Testis (tissue), 2 donors: ENCODE measurements at regions not wholly inside any gene's neighbourhood (a gene's known extent, or its start where the extent isn't known, plus 50 kb on each side); places are given as distances from the start of the nearest gene placed in this dataset.

Experiments used
- POLR2A ChIP-seq: fragments of 450-650 bp; IDR thresholded peaks from one replicate; pipeline ENCODE4 v1.6.1; 2017; ENCODE audit warnings: antibody characterized with exemption, mild to moderate bottlenecking, moderate library complexity
- TF ChIP-seq, protein P1 (sequence below), 3 experiments: fragments of 450-650 bp in 2 of 3; fragments of 200-600 bp in 1 of 3; sonication (generic) in 1 of 3; IDR thresholded peaks; one replicate each; pipeline ENCODE4 v1.5.1; 2016 to 2019; ENCODE audit warnings: antibody characterized with exemption in 3 of 3, mild to moderate bottlenecking in 2 of 3, moderate library complexity in 1 of 3

DNA sequence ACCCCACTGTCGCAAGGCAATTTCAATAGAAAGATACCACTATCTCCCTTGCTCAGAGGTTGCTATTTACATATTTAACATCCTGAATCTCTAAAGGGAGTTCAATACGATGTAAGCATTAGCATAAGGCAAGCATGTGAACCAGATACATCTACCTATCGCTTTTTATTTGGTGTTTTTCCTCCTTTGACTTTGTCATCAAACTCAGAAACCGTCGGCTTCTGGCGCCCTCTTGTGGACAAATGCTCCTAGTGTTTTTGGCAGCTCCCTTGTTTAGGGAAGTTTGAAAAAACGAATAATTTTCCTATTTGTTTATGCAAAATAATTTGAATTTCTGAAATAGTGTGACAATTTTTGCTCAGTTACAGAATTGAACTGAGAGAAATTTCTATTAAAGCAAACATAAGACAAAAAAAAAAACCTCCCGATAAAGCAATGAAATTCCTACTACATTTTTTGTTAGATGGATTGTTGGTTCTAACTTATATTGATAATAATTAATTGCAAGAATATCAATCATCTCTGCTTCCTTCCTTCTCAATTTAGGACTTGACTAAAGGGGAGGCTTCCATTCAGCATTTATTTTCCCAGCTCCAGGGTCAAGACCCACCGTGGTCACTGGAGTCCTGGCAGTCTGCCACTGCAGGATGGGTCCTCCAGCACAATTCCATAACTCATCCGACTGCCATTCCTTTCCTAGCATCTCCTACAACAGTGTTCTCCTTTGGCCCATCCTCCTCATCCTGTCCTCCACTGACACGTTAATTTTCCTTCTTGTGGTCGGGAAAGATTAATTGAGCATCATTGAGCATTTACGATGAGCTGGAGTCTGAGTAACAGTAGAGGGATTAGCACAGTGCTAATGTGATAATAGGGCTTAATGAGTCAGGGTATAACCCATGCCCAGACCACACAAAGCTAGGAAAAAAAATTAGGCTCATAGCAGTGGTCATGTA lies 131.8 kb upstream of the CHD1 start:
- TF ChIP-seq, protein P1, sequence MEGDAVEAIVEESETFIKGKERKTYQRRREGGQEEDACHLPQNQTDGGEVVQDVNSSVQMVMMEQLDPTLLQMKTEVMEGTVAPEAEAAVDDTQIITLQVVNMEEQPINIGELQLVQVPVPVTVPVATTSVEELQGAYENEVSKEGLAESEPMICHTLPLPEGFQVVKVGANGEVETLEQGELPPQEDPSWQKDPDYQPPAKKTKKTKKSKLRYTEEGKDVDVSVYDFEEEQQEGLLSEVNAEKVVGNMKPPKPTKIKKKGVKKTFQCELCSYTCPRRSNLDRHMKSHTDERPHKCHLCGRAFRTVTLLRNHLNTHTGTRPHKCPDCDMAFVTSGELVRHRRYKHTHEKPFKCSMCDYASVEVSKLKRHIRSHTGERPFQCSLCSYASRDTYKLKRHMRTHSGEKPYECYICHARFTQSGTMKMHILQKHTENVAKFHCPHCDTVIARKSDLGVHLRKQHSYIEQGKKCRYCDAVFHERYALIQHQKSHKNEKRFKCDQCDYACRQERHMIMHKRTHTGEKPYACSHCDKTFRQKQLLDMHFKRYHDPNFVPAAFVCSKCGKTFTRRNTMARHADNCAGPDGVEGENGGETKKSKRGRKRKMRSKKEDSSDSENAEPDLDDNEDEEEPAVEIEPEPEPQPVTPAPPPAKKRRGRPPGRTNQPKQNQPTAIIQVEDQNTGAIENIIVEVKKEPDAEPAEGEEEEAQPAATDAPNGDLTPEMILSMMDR (IDR thresholded peaks at IDR 0.05): peak; percentile 71 to 95 (median 82)
- TF ChIP-seq POLR2A: no peak
